H54 (cell line): ENCODE measurements at regions not wholly inside any gene's neighbourhood (a gene's known extent, or its start where the extent isn't known, plus 50 kb on each side); places are given as distances from the start of the nearest gene placed in this dataset.

Experiments
- DNase-seq: peaks from one replicate; pipeline ENCODE4 v3.0.0; 2011; ENCODE audit warnings: low spot score, mixed read lengths; ENCODE audit not compliant: insufficient read length
- FAIRE-seq: peaks from 3 replicates; lab custom pipeline; 2011; peaks lifted over from hg19 to GRCh38; lab: Jason Lieb, UNC
- POLR2A ChIP-seq: IDR thresholded peaks from 2 replicates; pipeline ENCODE4 v1.6.1; 2011; ENCODE audit warnings: low read depth, mild to moderate bottlenecking, low read length

DNA sequence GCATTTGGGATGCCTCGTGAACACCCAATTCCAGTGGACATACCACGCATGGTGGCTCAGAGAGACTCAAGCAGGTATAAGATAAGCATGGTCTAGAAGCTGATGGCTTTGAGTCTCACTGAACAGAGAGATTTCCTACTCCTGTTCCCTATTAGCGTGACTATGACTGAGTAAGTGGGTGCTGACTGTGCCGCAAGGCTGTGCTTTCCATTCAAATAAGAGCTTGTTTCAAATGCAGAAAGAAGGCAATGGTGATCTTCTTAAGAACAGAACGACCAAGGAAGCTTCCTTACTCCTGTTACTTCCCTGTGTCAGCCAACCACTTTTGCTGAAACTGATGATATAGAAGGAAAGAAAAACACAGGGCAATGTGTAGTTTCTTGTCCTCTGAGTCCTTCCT, 63.5 kb upstream of the IGFBP2 start:
- no peak for TF ChIP-seq POLR2A
- no peak for FAIRE-seq
- no peak for DNase-seq

DNA sequence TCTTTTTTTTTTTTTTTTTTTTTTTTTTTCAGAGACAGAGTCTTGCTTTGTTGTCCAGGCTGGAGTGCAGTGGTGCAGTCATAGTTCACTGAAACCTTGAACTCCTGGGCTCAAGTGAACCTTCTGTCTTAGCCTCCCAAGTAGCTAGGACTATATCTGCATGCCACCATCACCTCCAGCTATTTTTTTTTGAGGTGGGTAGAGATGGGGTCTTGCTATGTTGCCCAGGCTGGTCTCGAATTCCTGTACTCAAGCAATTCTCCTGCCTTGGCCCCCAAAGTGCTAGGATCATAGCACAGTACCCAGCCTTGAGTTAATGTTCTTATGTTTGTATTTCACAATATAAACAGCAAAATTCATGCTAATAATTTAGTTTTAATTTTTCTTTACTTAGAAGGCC, 62.9 kb upstream of the IGFBP2 start:
- TF ChIP-seq POLR2A, result no peak
- FAIRE-seq, result no peak
- DNase-seq, result no peak

GRCh38 chr2:216571178-216571908, 61.9 kb upstream of the IGFBP2 start:
- DNase-seq (no peak), FAIRE-seq (no peak)
- no peak for TF ChIP-seq POLR2A

DNA sequence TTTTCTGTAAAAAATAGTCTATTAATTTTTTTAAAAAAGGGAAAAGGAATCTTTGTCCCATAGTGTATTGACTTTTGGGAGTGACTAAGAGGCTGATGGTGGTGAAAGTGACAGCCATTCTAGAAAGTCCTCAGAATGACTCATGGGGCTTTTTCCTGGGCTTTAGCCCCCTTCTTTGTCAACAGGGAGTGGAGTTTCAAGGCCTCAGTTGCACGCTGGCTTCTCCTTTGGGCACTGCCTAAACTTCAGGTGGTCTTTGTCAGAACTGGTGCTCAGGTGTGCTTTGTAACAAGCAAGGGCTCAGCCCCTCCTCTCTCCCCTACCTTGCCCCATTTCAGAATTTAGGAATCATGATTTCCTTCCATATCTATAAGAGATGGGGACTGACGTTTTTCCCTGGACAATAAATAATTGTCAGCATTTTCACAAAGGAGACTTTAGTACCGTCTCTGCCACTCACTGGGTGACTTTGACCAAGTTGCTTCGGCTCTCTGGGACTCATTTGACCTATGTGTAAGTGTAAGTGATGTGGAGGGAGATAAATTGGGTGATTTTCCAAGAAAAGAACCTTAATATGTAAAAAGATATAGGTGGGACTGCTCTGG, 61.2 kb upstream of the IGFBP2 start:
- no peak for TF ChIP-seq POLR2A
- FAIRE-seq (no peak), DNase-seq (no peak)

DNA sequence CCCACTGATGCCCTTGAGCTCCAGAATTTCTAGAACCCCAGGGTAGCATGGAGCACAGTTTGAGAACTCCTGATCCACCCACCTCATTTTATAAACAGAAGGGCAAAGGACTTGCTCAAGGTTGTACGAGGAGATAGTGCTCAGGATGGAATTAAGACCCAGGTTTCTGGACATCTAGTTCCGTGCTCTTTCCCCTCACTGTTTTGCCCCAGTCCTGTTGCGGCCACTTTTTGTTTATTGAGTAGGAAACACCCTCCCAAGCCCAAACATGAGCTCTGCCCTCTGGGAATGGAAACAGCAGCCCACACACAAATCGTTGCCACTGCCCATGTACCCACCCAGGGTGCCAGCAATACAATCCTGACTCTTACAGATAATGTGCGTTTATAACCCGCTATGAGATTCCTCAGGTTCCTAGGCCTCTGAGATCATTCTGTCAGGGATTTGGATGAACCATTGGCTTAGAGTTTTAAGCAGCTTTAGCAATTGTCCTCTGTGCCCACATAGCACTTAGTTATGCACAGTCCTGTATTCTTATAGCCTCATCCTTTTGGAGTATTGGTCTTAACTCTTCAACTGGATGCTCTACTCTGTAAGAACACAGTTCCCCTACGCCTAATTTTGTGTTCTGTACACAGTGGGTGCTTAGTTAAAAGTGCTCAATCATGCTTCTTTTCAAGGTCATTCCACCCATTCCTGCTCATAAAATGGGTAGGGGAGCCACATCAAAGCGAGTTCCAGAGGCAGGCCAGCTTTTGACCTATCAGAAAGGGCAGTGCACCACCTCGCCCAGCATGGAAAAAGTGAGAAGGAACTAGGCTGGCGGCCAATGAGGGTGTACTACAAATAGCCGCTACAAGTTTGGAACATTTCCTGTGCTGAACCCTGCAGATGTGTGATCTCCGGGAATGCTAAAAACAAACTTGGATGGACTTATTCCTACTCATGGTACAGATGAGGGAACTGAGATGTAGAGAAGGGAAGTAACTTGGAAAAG, 60.3 kb upstream of the IGFBP2 start:
- no peak for TF ChIP-seq POLR2A
- DNase-seq (no peak), FAIRE-seq (no peak)

DNA sequence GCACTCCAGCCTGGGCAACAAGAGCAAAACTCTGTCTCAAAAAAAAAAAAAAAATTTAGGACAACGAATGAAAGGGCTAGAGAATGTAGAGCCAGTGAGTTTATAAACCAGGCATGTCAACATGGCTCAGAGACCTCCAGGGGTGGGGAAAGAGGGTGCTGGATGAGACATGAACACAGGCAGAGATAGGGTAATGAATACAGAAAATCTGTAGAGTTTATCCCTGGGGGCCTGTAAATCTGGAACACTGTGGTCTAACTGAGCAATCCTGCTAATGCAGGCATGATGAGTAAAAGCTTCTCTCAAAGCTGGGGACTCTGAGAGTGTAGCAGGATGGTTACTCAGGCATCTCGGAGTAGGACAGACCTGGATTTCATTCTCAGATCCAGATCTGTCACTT, 59.2 kb upstream of the IGFBP2 start:
- DNase-seq (no peak), FAIRE-seq (no peak)
- TF ChIP-seq POLR2A, result no peak

- TF ChIP-seq POLR2A, result no peak
- FAIRE-seq (no peak), DNase-seq (no peak)
Measured at GRCh38 chr2:216574586-216574985, 58.6 kb upstream of the IGFBP2 start.

GRCh38 chr2:216575465-216575864, 57.8 kb upstream of the IGFBP2 start:
- no peak for DNase-seq
- TF ChIP-seq POLR2A, result no peak
- no peak for FAIRE-seq

DNA sequence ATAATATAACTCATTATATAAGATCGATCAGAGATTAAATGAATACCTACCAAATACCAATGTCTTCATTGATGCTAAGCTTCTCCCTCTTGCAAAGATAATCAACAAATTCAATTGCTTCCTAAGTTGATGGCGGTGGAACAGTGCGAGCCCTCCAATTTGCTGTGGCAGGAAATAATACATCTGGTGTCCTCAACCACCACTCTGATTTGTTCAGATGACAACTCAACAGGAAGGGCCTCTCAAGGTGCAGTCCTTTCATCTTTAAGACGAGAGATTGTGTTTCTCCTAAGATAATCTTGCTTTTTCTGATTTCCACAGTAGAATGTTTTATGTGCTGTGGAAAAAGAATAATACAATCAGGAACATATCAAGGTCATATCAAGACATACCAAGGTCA, 56.6 kb upstream of the IGFBP2 start:
- TF ChIP-seq POLR2A, result no peak
- no peak for DNase-seq
- FAIRE-seq, result no peak

DNA sequence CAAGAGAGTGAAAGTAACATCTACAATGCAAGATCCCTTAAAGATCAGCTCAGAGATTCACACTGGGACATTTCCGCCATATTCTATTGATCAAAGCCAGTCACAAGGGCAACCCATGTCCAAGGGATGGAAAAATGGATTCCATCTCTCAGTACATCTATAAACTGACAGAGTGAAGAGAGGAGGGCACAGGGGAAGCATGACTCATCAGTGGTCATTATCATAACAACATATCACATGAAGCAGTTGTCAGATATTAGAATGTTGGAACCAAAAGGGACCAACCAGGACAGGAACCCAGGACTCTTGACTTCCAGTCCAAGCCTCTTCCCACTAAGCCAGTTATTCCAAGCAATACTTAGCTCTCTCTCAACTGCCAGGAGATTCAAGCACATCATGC, 54.9 kb upstream of the IGFBP2 start:
- FAIRE-seq, result peak; percentile 43
- no peak for DNase-seq
- no peak for TF ChIP-seq POLR2A

DNA sequence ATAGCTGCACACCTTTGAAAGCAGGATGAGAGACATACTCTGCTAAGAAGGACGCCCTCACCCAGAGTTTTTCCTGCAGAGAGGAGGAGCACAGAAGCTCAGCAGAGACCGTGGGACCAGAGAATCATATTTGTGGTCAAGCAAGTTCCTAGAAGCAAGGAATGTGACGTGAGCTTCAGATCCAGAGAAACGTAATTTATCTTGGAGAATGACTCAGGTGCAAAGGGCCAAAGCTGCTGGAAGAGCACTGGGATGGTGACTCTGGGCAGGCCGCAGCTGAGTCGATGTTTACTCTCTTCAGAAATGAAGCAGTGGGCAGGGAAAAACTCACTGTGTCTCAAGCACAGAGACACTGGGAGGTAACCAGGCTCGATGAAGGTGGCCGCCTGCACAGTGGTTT, 50.1 kb upstream of the IGFBP2 start:
- FAIRE-seq (peak; percentile 33), DNase-seq (peak; percentile 51)
- TF ChIP-seq POLR2A, result no peak
